CD14-positive monocyte (primary cell): ENCODE measurements at regions not wholly inside any gene's neighbourhood (a gene's known extent, or its start where the extent isn't known, plus 50 kb on each side); places are given as distances from the start of the nearest gene placed in this dataset.

Source experiments
- DNase-seq, 3 donors: peaks; one replicate each; pipeline ENCODE4 v3.0.0-alpha.2; 2011 to 2022
- H2AFZ ChIP-seq: 2 replicates; pipeline ENCODE4 v1.6.0; 2012; ENCODE audit warnings: mild to moderate bottlenecking, low read depth, low read length, inconsistent platforms; ENCODE audit not compliant: insufficient read depth, poor library complexity, severe bottlenecking
- H3K27ac ChIP-seq, 2 donors: 1 replicate in 1 of 2; 2 replicates in 1 of 2; pipeline ENCODE4 v1.5.1; 2012 to 2013; ENCODE audit warnings: low read length in 2 of 2, control low read depth in 1 of 2, inconsistent platforms in 1 of 2, low read depth in 1 of 2, mild to moderate bottlenecking in 1 of 2
- H3K27me3 ChIP-seq, 2 donors: one replicate each; pipeline versions ENCODE4 v1.6.0 to v1.6.1; 2011 to 2013; ENCODE audit warnings: low read length in 2 of 2; ENCODE audit not compliant: control insufficient read depth in 2 of 2, insufficient read depth in 2 of 2
- H3K36me3 ChIP-seq, 2 donors: replicated peaks in 1 of 2; 1 replicate in 1 of 2; 2 replicates in 1 of 2; pipeline versions ENCODE4 v1.5.1 to v1.6.1; 2012 to 2013; ENCODE audit warnings: low read length in 2 of 2, control low read depth in 1 of 2, inconsistent platforms in 1 of 2, mild to moderate bottlenecking in 1 of 2; ENCODE audit not compliant: insufficient read depth in 2 of 2, control insufficient read depth in 1 of 2
- H3K4me1 ChIP-seq, 2 donors: 1 replicate in 1 of 2; 2 replicates in 1 of 2; pipeline versions ENCODE4 v1.5.1 to v1.6.1; 2012 to 2013; ENCODE audit warnings: low read length in 2 of 2, control low read depth in 1 of 2, inconsistent platforms in 1 of 2, mild to moderate bottlenecking in 1 of 2, moderate library complexity in 1 of 2; ENCODE audit not compliant: insufficient read depth in 2 of 2, control insufficient read depth in 1 of 2
- H3K4me2 ChIP-seq: replicated peaks from 2 replicates; pipeline ENCODE3; 2012; ENCODE audit warnings: low read length, moderate library complexity, mild to moderate bottlenecking; ENCODE audit not compliant: poor library complexity, severe bottlenecking; ENCODE audit errors: extremely low read depth
- H3K4me3 ChIP-seq, 3 experiments: fragments of 200-600 bp in 1 of 3; sonication (generic) in 1 of 3; replicated peaks in 1 of 3; 1 replicate in 2 of 3; 2 replicates in 1 of 3; pipeline ENCODE4 v1.5.1; 2011 to 2013; ENCODE audit warnings: low read length in 3 of 3, mild to moderate bottlenecking in 3 of 3, control low read depth in 2 of 3, low read depth in 2 of 3, inconsistent platforms in 1 of 3, moderate library complexity in 1 of 3
- H3K79me2 ChIP-seq: 2 replicates; pipeline ENCODE4 v1.6.0; 2012; ENCODE audit warnings: mild to moderate bottlenecking, control low read depth, inconsistent platforms, low read length, moderate library complexity; ENCODE audit not compliant: insufficient read depth
- H3K9ac ChIP-seq: 2 replicates; pipeline ENCODE4 v1.6.0; 2017; ENCODE audit warnings: low read length, mild to moderate bottlenecking; ENCODE audit not compliant: insufficient read depth, poor library complexity, severe bottlenecking
- H3K9me3 ChIP-seq, 2 donors: replicated peaks in 1 of 2; 1 replicate in 1 of 2; 2 replicates in 1 of 2; pipeline versions ENCODE4 v1.5.1 to v1.6.1; 2012 to 2013; ENCODE audit warnings: low read length in 2 of 2, control low read depth in 1 of 2; ENCODE audit not compliant: control insufficient read depth in 1 of 2, insufficient read depth in 1 of 2
- H4K20me1 ChIP-seq: 2 replicates; pipeline ENCODE4 v1.6.0; 2012; ENCODE audit warnings: mild to moderate bottlenecking, low read length, control low read depth, moderate library complexity; ENCODE audit not compliant: insufficient read depth
- H3K27ac Mint-ChIP-seq, 7 donors: one replicate each; pipeline ENCODE4 v1.8.0; 2020; ENCODE audit warnings: mild to moderate bottlenecking in 7 of 7, mixed read lengths in 7 of 7, moderate library complexity in 6 of 7, inconsistent platforms in 2 of 7
- H3K27me3 Mint-ChIP-seq, 3 donors: one replicate each; pipeline ENCODE4 v1.8.0; 2021 to 2022; ENCODE audit warnings: low read depth in 3 of 3, mild to moderate bottlenecking in 3 of 3, mixed read lengths in 3 of 3, moderate library complexity in 3 of 3, inconsistent platforms in 1 of 3
- H3K36me3 Mint-ChIP-seq, 2 donors: one replicate each; pipeline ENCODE4 v1.8.0; 2020; ENCODE audit warnings: mixed read lengths in 2 of 2, inconsistent platforms in 1 of 2, mild to moderate bottlenecking in 1 of 2
- H3K4me1 Mint-ChIP-seq: one replicate; pipeline ENCODE4 v1.8.0; 2020; ENCODE audit warnings: mild to moderate bottlenecking, mixed read lengths
- H3K4me3 Mint-ChIP-seq, 2 donors: one replicate each; pipeline ENCODE4 v1.8.0; 2020; ENCODE audit warnings: mild to moderate bottlenecking in 2 of 2, mixed read lengths in 2 of 2, moderate library complexity in 1 of 2
- H3K9me3 Mint-ChIP-seq, 7 donors: one replicate each; pipeline ENCODE4 v1.8.0; 2020 to 2022; ENCODE audit warnings: mixed read lengths in 7 of 7, mild to moderate bottlenecking in 6 of 7, moderate library complexity in 6 of 7, inconsistent platforms in 2 of 7
- CTCF ChIP-seq: fragments of 200-600 bp; IDR thresholded peaks from one replicate; pipeline ENCODE4 v1.8.0; 2022; ENCODE audit warnings: antibody characterized with exemption, mild to moderate bottlenecking
- WGBS: methylation state at CpG from one replicate; pipeline ENCODE4 v1.1.5; 2013; ENCODE audit warnings: missing lambda C conversion rate; ENCODE audit not compliant: insufficient coverage; 5-methylcytosine and 5-hydroxymethylcytosine counted together
- intact Hi-C, 2 donors: fragments of 100-400 bp; cut with micrococcal nuclease; formaldehyde crosslinking; loops; one replicate each; pipeline versions ENCODE4 v1.15.0 to v1.15.1; 2023

GRCh38 chr6:130516604-130517003 lies 150.8 kb downstream of the TMEM200A start:
- Mint-ChIP-seq H3K4me3 (no peak overlapping the region), H3K36me3 (no peaks in the 10 kb centered on the region), H3K27ac (no peak overlapping the region), H3K4me1 (peaks cover 4% of the 10 kb centered on the region), H3K9me3 (peaks cover 1 to 11% (median 7%) of the 10 kb centered on the region in 7 donors), H3K27me3 (no peaks in the 10 kb centered on the region)
- TF ChIP-seq CTCF, result no peak
- no peaks in the 10 kb centered on the region for H3K36me3 ChIP-seq
- H3K4me2 ChIP-seq, result no peak overlapping the region
- H3K4me3 ChIP-seq, result no peak overlapping the region
- H3K9me3 ChIP-seq, result no peaks in the 10 kb centered on the region
- no CpG with 5 or more reads among the region's 4 CpGs for WGBS
- no peak overlapping the region for H2AFZ ChIP-seq
- H3K27me3 ChIP-seq, result no peaks in the 10 kb centered on the region
- no peak overlapping the region for H3K9ac ChIP-seq
- no peaks in the 10 kb centered on the region for H3K79me2 ChIP-seq
- intact Hi-C loops, result no loop called here
- H3K4me1 ChIP-seq, result no peaks in the 10 kb centered on the region
- DNase-seq, result no peak
- no peak overlapping the region for H3K27ac ChIP-seq
- H4K20me1 ChIP-seq, result no peaks in the 10 kb centered on the region

GRCh38 chr6:130517444-130517931 lies 151.7 kb downstream of the TMEM200A start:
- Histone ChIP-seq H3K4me3 (no peak overlapping the region), H3K79me2 (no peaks in the 10 kb centered on the region), H2AFZ (no peak overlapping the region), H3K9ac (no peak overlapping the region), H3K27me3 (no peaks in the 10 kb centered on the region), H4K20me1 (no peaks in the 10 kb centered on the region), H3K4me2 (no peak overlapping the region), H3K4me1 (no peaks in the 10 kb centered on the region), H3K27ac (no peak overlapping the region), H3K36me3 (no peaks in the 10 kb centered on the region), H3K9me3 (no peaks in the 10 kb centered on the region)
- no CpG with 5 or more reads among the region's 3 CpGs for WGBS
- Mint-ChIP-seq H3K27me3 (no peaks in the 10 kb centered on the region), H3K4me3 (no peak overlapping the region), H3K27ac (no peak overlapping the region), H3K4me1 (peaks cover 4% of the 10 kb centered on the region), H3K36me3 (no peaks in the 10 kb centered on the region), H3K9me3 (peaks cover 3 to 12% (median 7%) of the 10 kb centered on the region in 7 donors)
- intact Hi-C loops, result no loop called here
- DNase-seq, result no peak
- TF ChIP-seq CTCF, result no peak
